Epithelial cell of esophagus (primary cell): ENCODE measurements at regions not wholly inside any gene's neighbourhood (a gene's known extent, or its start where the extent isn't known, plus 50 kb on each side); places are given as distances from the start of the nearest gene placed in this dataset.

Experiments used
- DNase-seq: peaks from one replicate; pipeline ENCODE4 v3.0.0; 2010; ENCODE audit warnings: low read depth
- H3K4me3 ChIP-seq: 2 replicates; pipeline ENCODE4 v1.5.1; 2011; ENCODE audit warnings: mild to moderate bottlenecking, low read length, control low read depth
- CTCF ChIP-seq: IDR thresholded peaks from 2 replicates; pipeline ENCODE4 v1.5.1; 2011; ENCODE audit warnings: low read depth, mild to moderate bottlenecking, low read length, control low read depth, inconsistent platforms; ENCODE audit not compliant: insufficient read depth; ENCODE audit errors: missing control alignments

GRCh38 chr5:97666783-97667182, 483.7 kb upstream of the RIOK2 start:
- DNase-seq = no peak
- TF ChIP-seq CTCF = no peak
- no peak overlapping the region for H3K4me3 ChIP-seq

DNA sequence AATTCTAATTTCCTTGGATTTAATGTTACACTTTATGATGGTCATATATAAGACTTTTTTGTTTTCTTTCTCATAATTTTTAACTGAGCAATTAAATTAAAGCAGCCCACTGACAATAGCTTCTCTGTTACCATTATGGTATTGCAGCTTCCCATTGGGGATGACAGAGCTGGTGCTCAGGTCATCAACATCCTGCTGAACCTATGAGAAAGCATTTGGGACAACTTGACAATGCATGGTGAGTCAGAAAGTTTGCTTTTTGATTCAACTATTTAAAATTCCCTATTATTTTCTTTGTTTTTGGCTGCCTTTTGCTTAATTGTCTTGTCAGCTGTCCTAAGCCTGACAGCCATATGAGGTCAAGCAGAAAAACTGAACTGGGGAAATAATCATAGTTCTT, 487.4 kb upstream of the RIOK2 start:
- no peak for TF ChIP-seq CTCF

GRCh38 chr5:97676608-97677007, 493.6 kb upstream of the RIOK2 start:
- H3K4me3 ChIP-seq = no peak overlapping the region
- no peak for DNase-seq
- no peak for TF ChIP-seq CTCF

More for the DNA sequence above, 487.4 kb upstream of the RIOK2 start:
- DNase-seq = no peak
- H3K4me3 ChIP-seq = no peak overlapping the region

DNA sequence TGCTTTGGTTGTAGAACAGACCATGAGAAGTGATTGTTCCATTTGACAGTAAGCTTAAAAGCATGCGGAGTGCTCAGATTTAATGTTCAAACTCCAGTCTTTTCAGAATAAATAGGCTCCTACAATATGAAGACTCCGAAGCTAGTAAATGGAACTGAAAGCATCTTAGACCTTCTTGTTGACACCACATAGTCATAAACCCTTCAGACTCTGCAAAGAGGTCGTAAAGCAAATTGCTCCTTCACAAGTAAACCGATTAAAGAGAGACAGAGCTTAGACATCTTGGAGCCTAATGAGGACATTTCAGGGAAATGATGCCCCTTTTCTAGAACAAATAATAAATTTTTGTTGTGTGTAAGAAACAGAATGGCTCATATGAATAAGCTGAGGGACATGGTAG, 511.0 kb upstream of the RIOK2 start:
- no peak overlapping the region for H3K4me3 ChIP-seq
- no peak for DNase-seq
- TF ChIP-seq CTCF = no peak

DNA sequence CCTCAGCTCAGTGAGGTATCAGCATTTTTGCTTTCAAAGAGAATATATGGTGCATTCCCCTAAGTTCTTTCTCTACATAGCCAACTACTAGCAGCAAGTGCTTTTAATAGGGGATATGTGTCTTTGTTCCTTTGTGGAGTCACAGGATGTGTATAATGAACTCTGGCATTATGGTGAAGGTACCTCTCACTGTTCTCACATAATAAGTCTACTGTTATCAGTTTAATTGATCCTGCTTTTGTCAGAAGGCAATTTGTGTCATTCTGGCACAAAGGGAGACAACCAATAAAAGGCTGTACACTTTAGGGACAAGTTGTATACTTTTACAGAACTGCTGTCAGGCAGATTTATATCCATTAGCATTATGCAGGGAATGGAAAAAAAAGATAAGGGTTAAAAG, 531.4 kb upstream of the RIOK2 start:
- TF ChIP-seq CTCF = no peak
- H3K4me3 ChIP-seq = no peak overlapping the region
- DNase-seq = no peak

- DNase-seq = no peak
- H3K4me3 ChIP-seq = no peak overlapping the region
- TF ChIP-seq CTCF = no peak
Measured at GRCh38 chr5:97726106-97726505, 543.1 kb upstream of the RIOK2 start.

DNA sequence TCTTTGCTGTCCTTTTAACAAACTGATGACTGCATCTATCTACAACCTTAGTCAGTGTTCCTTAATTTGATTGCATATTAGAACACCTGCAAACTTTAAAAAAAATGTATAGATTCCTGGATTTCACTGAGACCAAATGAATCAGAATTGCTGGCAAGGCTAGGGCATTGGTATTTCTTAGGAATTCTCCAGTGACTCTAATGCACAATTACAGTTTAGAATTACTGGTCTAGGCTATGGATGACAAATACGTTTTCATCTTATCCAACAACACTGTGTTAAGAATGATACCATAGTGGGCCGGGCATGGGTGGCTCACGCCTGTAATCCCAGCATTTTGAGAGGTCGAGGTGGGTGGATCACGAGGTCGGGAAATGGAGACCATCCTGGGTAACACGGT, 545.9 kb upstream of the RIOK2 start:
- no peak for TF ChIP-seq CTCF
- no peak overlapping the region for H3K4me3 ChIP-seq

More for the DNA sequence above, 545.9 kb upstream of the RIOK2 start:
- DNase-seq = no peak
